ENCODE measurements at regions not wholly inside any gene's neighbourhood (a gene's known extent, or its start where the extent isn't known, plus 50 kb on each side); places are given as distances from the start of the nearest gene placed in this dataset.

- Histone ChIP-seq H3K27ac (replicated peaks; ENCODE audit: low read length) (no peak overlapping the region), H2AK5ac (ENCODE audit: low read depth, low read length) (no peak overlapping the region), H3K9ac (ENCODE audit: low read depth, low read length, poor library complexity) (no peak overlapping the region), H2AFZ (ENCODE audit: low read length) (no peak overlapping the region), H3K23ac (ENCODE audit: low read depth, low read length, poor library complexity) (no peak overlapping the region), H3K36me3 (replicated peaks in 1 of 2; ENCODE audit: control insufficient read depth in 2 of 2, insufficient read depth in 2 of 2, low read length in 2 of 2) (peaks cover 0 to 1% of the 10 kb centered on the region in 2 donors), H4K8ac (ENCODE audit: low read depth, low read length) (no peak overlapping the region), H3K79me1 (ENCODE audit: low read depth, low read length) (no peaks in the 10 kb centered on the region), H3K14ac (ENCODE audit: low read length) (no peak overlapping the region), H3K27me3 (ENCODE audit: control insufficient read depth in 3 of 3, insufficient read depth in 3 of 3, low read depth in 1 of 3, low read length in 3 of 3) (no peaks in the 10 kb centered on the region), H3K9me3 (replicated peaks in 1 of 2; ENCODE audit: control insufficient read depth in 2 of 2, insufficient read depth in 1 of 2, low read depth in 1 of 2, low read length in 2 of 2) (no peaks in the 10 kb centered on the region), H2BK15ac (ENCODE audit: low read length) (no peak overlapping the region), H3K4me2 (ENCODE audit: insufficient read depth, low read length, poor library complexity, severe bottlenecking) (no peak overlapping the region), H2BK120ac (ENCODE audit: low read depth, low read length) (no peak overlapping the region), H3K4me3 (ENCODE audit: low read length in 2 of 2) (no peak overlapping the region), H3K18ac (ENCODE audit: low read length) (no peak overlapping the region), H2BK12ac (ENCODE audit: low read length) (no peak overlapping the region), H2BK5ac (ENCODE audit: low read length) (no peak overlapping the region), H3K4ac (ENCODE audit: low read length) (no peak overlapping the region), H4K91ac (ENCODE audit: low read depth, low read length, poor library complexity) (no peak overlapping the region), H3K4me1 (ENCODE audit: control insufficient read depth in 2 of 2, insufficient read depth in 1 of 2, low read depth in 1 of 2, low read length in 2 of 2) (no peaks in the 10 kb centered on the region)
- no CpG with 5 or more reads among the region's 1 CpG for WGBS, 2 donors (ENCODE audit: extremely low coverage in 2 of 2, insufficient read length in 2 of 2, insufficient replicate concordance in 1 of 2)
- no peak for DNase-seq (ENCODE audit: low spot score)
Measured at GRCh38 chr2:41647468-41648050, 400.3 kb upstream of the PKDCC start.

DNA sequence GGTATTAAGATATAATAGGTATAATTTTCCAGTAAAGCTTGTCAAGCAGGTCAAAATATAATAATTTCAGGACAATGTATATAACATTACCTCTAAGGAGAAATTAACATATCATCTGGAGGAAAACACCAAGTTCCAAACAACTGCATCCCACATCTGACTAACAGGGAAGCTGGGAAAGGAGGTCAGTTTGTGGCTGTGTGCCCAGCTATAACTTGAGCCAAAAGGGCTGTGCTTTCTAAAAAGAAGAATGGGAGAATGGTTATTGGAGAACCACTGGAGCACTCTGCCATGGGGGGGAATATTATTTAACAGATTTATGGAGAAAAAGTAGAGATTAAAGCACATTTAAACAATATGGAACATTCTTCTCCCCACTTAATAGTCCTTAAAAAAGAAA is 390.6 kb upstream of the PKDCC start:
- no peak overlapping the region for H2AFZ ChIP-seq (ENCODE audit: low read length)
- no peak overlapping the region for H4K8ac ChIP-seq (ENCODE audit: low read depth, low read length)
- no peak overlapping the region for H4K91ac ChIP-seq (ENCODE audit: low read depth, low read length, poor library complexity)
- H3K9ac ChIP-seq (ENCODE audit: low read depth, low read length, poor library complexity): no peak overlapping the region
- H3K4ac ChIP-seq (ENCODE audit: low read length): no peak overlapping the region
- H3K27ac ChIP-seq (replicated peaks; ENCODE audit: low read length): no peak overlapping the region
- no peak overlapping the region for H3K18ac ChIP-seq (ENCODE audit: low read length)
- H3K9me3 ChIP-seq (replicated peaks in 1 of 2; ENCODE audit: control insufficient read depth in 2 of 2, insufficient read depth in 1 of 2, low read depth in 1 of 2, low read length in 2 of 2): no peaks in the 10 kb centered on the region
- H3K79me1 ChIP-seq (ENCODE audit: low read depth, low read length): no peaks in the 10 kb centered on the region
- no peak overlapping the region for H3K23ac ChIP-seq (ENCODE audit: low read depth, low read length, poor library complexity)
- H2BK12ac ChIP-seq (ENCODE audit: low read length): no peak overlapping the region
- H3K36me3 ChIP-seq (replicated peaks in 1 of 2; ENCODE audit: control insufficient read depth in 2 of 2, insufficient read depth in 2 of 2, low read length in 2 of 2): peaks cover 0 to 1% of the 10 kb centered on the region in 2 donors
- H3K27me3 ChIP-seq (ENCODE audit: control insufficient read depth in 3 of 3, insufficient read depth in 3 of 3, low read depth in 1 of 3, low read length in 3 of 3): no peaks in the 10 kb centered on the region
- H2BK120ac ChIP-seq (ENCODE audit: low read depth, low read length): no peak overlapping the region
- DNase-seq (ENCODE audit: low spot score): no peak
- no peak overlapping the region for H3K14ac ChIP-seq (ENCODE audit: low read length)
- no peaks in the 10 kb centered on the region for H3K4me1 ChIP-seq (ENCODE audit: control insufficient read depth in 2 of 2, insufficient read depth in 1 of 2, low read depth in 1 of 2, low read length in 2 of 2)
- H3K4me2 ChIP-seq (ENCODE audit: insufficient read depth, low read length, poor library complexity, severe bottlenecking): no peak overlapping the region
- no peak overlapping the region for H2BK15ac ChIP-seq (ENCODE audit: low read length)
- no peak overlapping the region for H2BK5ac ChIP-seq (ENCODE audit: low read length)
- H2AK5ac ChIP-seq (ENCODE audit: low read depth, low read length): no peak overlapping the region
- no peak overlapping the region for H3K4me3 ChIP-seq (ENCODE audit: low read length in 2 of 2)

DNA sequence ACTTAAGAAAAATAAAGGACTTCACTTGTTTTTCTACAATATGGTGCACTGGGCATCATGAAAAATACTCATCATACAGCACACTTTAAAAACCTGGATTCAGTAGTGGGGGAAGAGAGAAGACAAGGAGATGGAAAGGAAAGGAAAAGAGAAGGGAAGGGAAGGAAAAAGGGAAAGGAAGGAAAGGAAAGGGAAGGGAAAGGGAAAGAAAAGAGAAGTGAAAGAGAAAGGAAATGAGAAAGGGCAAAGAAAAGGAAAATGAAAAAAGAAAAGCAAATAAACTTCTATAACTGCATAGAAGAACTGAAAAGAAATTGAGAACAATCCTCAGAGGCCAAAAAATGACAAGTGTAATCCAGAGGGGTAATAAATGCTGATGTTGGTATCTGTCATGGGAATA is 388.1 kb upstream of the PKDCC start:
- no peak for DNase-seq (ENCODE audit: low spot score)
- Histone ChIP-seq H4K8ac (ENCODE audit: low read depth, low read length) (no peak overlapping the region), H2BK5ac (ENCODE audit: low read length) (no peak overlapping the region), H3K9me3 (replicated peaks in 1 of 2; ENCODE audit: control insufficient read depth in 2 of 2, insufficient read depth in 1 of 2, low read depth in 1 of 2, low read length in 2 of 2) (no peaks in the 10 kb centered on the region), H2BK15ac (ENCODE audit: low read length) (no peak overlapping the region), H3K4me1 (ENCODE audit: control insufficient read depth in 2 of 2, insufficient read depth in 1 of 2, low read depth in 1 of 2, low read length in 2 of 2) (no peaks in the 10 kb centered on the region), H3K14ac (ENCODE audit: low read length) (no peak overlapping the region), H3K36me3 (replicated peaks in 1 of 2; ENCODE audit: control insufficient read depth in 2 of 2, insufficient read depth in 2 of 2, low read length in 2 of 2) (no peaks in the 10 kb centered on the region), H3K27me3 (ENCODE audit: control insufficient read depth in 3 of 3, insufficient read depth in 3 of 3, low read depth in 1 of 3, low read length in 3 of 3) (no peaks in the 10 kb centered on the region), H4K91ac (ENCODE audit: low read depth, low read length, poor library complexity) (no peak overlapping the region), H3K4me2 (ENCODE audit: insufficient read depth, low read length, poor library complexity, severe bottlenecking) (no peak overlapping the region), H3K27ac (replicated peaks; ENCODE audit: low read length) (no peak overlapping the region), H2AFZ (ENCODE audit: low read length) (no peak overlapping the region), H3K23ac (ENCODE audit: low read depth, low read length, poor library complexity) (no peak overlapping the region), H2AK5ac (ENCODE audit: low read depth, low read length) (no peak overlapping the region), H3K4ac (ENCODE audit: low read length) (no peak overlapping the region), H3K79me1 (ENCODE audit: low read depth, low read length) (no peaks in the 10 kb centered on the region), H2BK120ac (ENCODE audit: low read depth, low read length) (no peak overlapping the region), H3K18ac (ENCODE audit: low read length) (no peak overlapping the region), H3K9ac (ENCODE audit: low read depth, low read length, poor library complexity) (no peak overlapping the region), H3K4me3 (ENCODE audit: low read length in 2 of 2) (no peak overlapping the region), H2BK12ac (ENCODE audit: low read length) (no peak overlapping the region)

DNA sequence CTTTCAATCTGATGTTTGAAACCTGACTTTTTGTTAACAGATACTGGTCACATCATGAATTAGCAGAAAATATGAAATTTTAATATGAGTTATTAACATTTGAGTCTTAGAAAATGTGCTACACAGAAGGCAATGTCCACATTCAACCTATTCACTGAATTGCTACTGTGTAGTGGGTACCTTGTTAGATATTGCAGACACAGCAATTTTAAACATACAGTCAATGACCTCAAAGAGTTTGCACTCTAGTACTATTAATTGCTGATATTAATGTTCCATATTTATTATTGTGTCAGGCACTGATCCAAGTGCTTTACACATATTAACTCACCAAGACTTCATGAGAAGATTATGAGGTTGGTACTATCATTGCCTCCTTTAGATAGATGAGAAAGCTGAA is 385.4 kb upstream of the PKDCC start:
- Histone ChIP-seq H2BK15ac (ENCODE audit: low read length) (no peak overlapping the region), H2AFZ (ENCODE audit: low read length) (no peak overlapping the region), H3K4me1 (ENCODE audit: control insufficient read depth in 2 of 2, insufficient read depth in 1 of 2, low read depth in 1 of 2, low read length in 2 of 2) (no peaks in the 10 kb centered on the region), H3K4ac (ENCODE audit: low read length) (no peak overlapping the region), H3K27me3 (ENCODE audit: control insufficient read depth in 3 of 3, insufficient read depth in 3 of 3, low read depth in 1 of 3, low read length in 3 of 3) (no peaks in the 10 kb centered on the region), H3K14ac (ENCODE audit: low read length) (no peak overlapping the region), H3K79me1 (ENCODE audit: low read depth, low read length) (no peaks in the 10 kb centered on the region), H3K4me2 (ENCODE audit: insufficient read depth, low read length, poor library complexity, severe bottlenecking) (no peak overlapping the region), H3K9me3 (replicated peaks in 1 of 2; ENCODE audit: control insufficient read depth in 2 of 2, insufficient read depth in 1 of 2, low read depth in 1 of 2, low read length in 2 of 2) (no peaks in the 10 kb centered on the region), H2BK120ac (ENCODE audit: low read depth, low read length) (no peak overlapping the region), H3K27ac (replicated peaks; ENCODE audit: low read length) (no peak overlapping the region), H3K36me3 (replicated peaks in 1 of 2; ENCODE audit: control insufficient read depth in 2 of 2, insufficient read depth in 2 of 2, low read length in 2 of 2) (no peaks in the 10 kb centered on the region), H2AK5ac (ENCODE audit: low read depth, low read length) (no peak overlapping the region), H3K4me3 (ENCODE audit: low read length in 2 of 2) (no peak overlapping the region), H4K91ac (ENCODE audit: low read depth, low read length, poor library complexity) (no peak overlapping the region), H2BK5ac (ENCODE audit: low read length) (no peak overlapping the region), H3K18ac (ENCODE audit: low read length) (no peak overlapping the region), H2BK12ac (ENCODE audit: low read length) (no peak overlapping the region), H3K9ac (ENCODE audit: low read depth, low read length, poor library complexity) (no peak overlapping the region), H4K8ac (ENCODE audit: low read depth, low read length) (no peak overlapping the region), H3K23ac (ENCODE audit: low read depth, low read length, poor library complexity) (no peak overlapping the region)
- no peak for DNase-seq (ENCODE audit: low spot score)
